ENCODE measurements at regions not wholly inside any gene's neighbourhood (a gene's known extent, or its start where the extent isn't known, plus 50 kb on each side); places are given as distances from the start of the nearest gene placed in this dataset.

GRCh38 chr3:14281053-14281452, 102.4 kb downstream of the LSM3 start:
- no peak overlapping the region for H3K4me2 ChIP-seq
- no peak for TF ChIP-seq EZH2 (IDR thresholded peaks at IDR 0.05; ENCODE audit: low read depth)
- TF ChIP-seq CTCF (conservative IDR thresholded peaks at IDR 0.05), result no peak
- H3K36me3 ChIP-seq (ENCODE audit: low read depth), result no peaks in the 10 kb centered on the region
- H2AFZ ChIP-seq, result no peak overlapping the region
- CTCF ChIA-PET, result interaction anchor here (0.6 kb wide), 1 partner anchor 136 kb away, joined by 3 read pairs; no protein-coding TSS in a partner anchor
- no peaks in the 10 kb centered on the region for H3K9me2 ChIP-seq (ENCODE audit: insufficient read depth)
- peaks cover 30% of the 10 kb centered on the region for H3K4me1 ChIP-seq (replicated peaks; ENCODE audit: insufficient read depth)
- no peaks in the 10 kb centered on the region for H3K79me2 ChIP-seq (ENCODE audit: low read depth)
- POLR2A ChIA-PET (ENCODE audit: unreplicated experiment), result interaction anchor here (0.7 kb wide), 1 partner anchor 56 kb away, joined by 3 read pairs; no protein-coding TSS in a partner anchor
- intact Hi-C loops (cut with micrococcal nuclease; ENCODE audit: unreplicated experiment), result no loop called here
- no peak for DNase-seq
- H3K9me3 ChIP-seq (ENCODE audit: insufficient read depth, low read depth), result no peaks in the 10 kb centered on the region
- H3K27me3 ChIP-seq (ENCODE audit: insufficient read depth, low read depth), result no peaks in the 10 kb centered on the region
- H3K4me3 ChIP-seq, result no peak overlapping the region
- peaks cover 19% of the 10 kb centered on the region; the same call in 1 of the 2 replicates for H3F3A ChIP-seq (ENCODE audit: insufficient read depth, low read depth)
- no peaks in the 10 kb centered on the region for H4K20me1 ChIP-seq (ENCODE audit: insufficient read depth)
- H3K27ac ChIP-seq, result no peak overlapping the region
- BruUV-seq (replicated peaks), result no TSS peak

GRCh38 chr3:14282001-14282705, 103.5 kb downstream of the LSM3 start:
- peaks cover 19% of the 10 kb centered on the region; the same call in 1 of the 2 replicates for H3F3A ChIP-seq (ENCODE audit: insufficient read depth, low read depth)
- H3K4me3 ChIP-seq, result no peak overlapping the region
- ChIA-PET CTCF (no interaction called here), POLR2A (ENCODE audit: unreplicated experiment) (interaction anchor here (0.6 kb wide), 1 partner anchor 138 kb away, joined by 3 read pairs; no protein-coding TSS in a partner anchor)
- no peaks in the 10 kb centered on the region for H3K9me2 ChIP-seq (ENCODE audit: insufficient read depth)
- no peaks in the 10 kb centered on the region for H3K9me3 ChIP-seq (ENCODE audit: insufficient read depth, low read depth)
- intact Hi-C loops (cut with micrococcal nuclease; ENCODE audit: unreplicated experiment), result no loop called here
- no peaks in the 10 kb centered on the region for H3K36me3 ChIP-seq (ENCODE audit: low read depth)
- BruUV-seq (replicated peaks), result no TSS peak
- no peaks in the 10 kb centered on the region for H3K27me3 ChIP-seq (ENCODE audit: insufficient read depth, low read depth)
- H3K27ac ChIP-seq, result no peak overlapping the region
- no peak overlapping the region for H2AFZ ChIP-seq
- H4K20me1 ChIP-seq (ENCODE audit: insufficient read depth), result no peaks in the 10 kb centered on the region
- no peak for DNase-seq
- no peaks in the 10 kb centered on the region for H3K79me2 ChIP-seq (ENCODE audit: low read depth)
- H3K4me1 ChIP-seq (replicated peaks; ENCODE audit: insufficient read depth), result peaks cover 30% of the 10 kb centered on the region
- TF ChIP-seq EZH2 (IDR thresholded peaks at IDR 0.05; ENCODE audit: low read depth) (no peak), CTCF (conservative IDR thresholded peaks at IDR 0.05) (no peak)
- no peak overlapping the region for H3K4me2 ChIP-seq

- no peaks in the 10 kb centered on the region; the same call in 1 of the 2 replicates for H3K9me2 ChIP-seq (ENCODE audit: insufficient read depth)
- H3K9me3 ChIP-seq (ENCODE audit: insufficient read depth, low read depth), result no peaks in the 10 kb centered on the region
- H2AFZ ChIP-seq, result no peak overlapping the region
- intact Hi-C loops (cut with micrococcal nuclease; ENCODE audit: unreplicated experiment), result no loop called here
- H3K27me3 ChIP-seq (ENCODE audit: insufficient read depth, low read depth), result no peaks in the 10 kb centered on the region
- ChIA-PET POLR2A (ENCODE audit: unreplicated experiment) (interaction anchor here (0.6 kb wide), 1 partner anchor 138 kb away, joined by 3 read pairs; no protein-coding TSS in a partner anchor), CTCF (no interaction called here)
- no peak for TF ChIP-seq EZH2 (IDR thresholded peaks at IDR 0.05; ENCODE audit: low read depth)
- TF ChIP-seq CTCF (conservative IDR thresholded peaks at IDR 0.05), result no peak
- no peak overlapping the region for H3K27ac ChIP-seq
- no peaks in the 10 kb centered on the region for H4K20me1 ChIP-seq (ENCODE audit: insufficient read depth)
- H3K79me2 ChIP-seq (ENCODE audit: low read depth), result no peaks in the 10 kb centered on the region
- DNase-seq, result no peak
- H3K36me3 ChIP-seq (ENCODE audit: low read depth), result no peaks in the 10 kb centered on the region
- H3K4me3 ChIP-seq, result no peak overlapping the region
- H3K4me2 ChIP-seq, result no peak overlapping the region
- BruUV-seq (replicated peaks), result no TSS peak
- H3K4me1 ChIP-seq (replicated peaks; ENCODE audit: insufficient read depth), result peaks cover 30% of the 10 kb centered on the region
- H3F3A ChIP-seq (ENCODE audit: insufficient read depth, low read depth), result peaks cover 19% of the 10 kb centered on the region; the same call in 1 of the 2 replicates
Measured at GRCh38 chr3:14282706-14283075, 104.1 kb downstream of the LSM3 start.
